H1 (cell line): ENCODE measurements at regions not wholly inside any gene's neighbourhood (a gene's known extent, or its start where the extent isn't known, plus 50 kb on each side); places are given as distances from the start of the nearest gene placed in this dataset.

Experiments used
- CTCF ChIA-PET: fragments of 300-600 bp; sonication (Branson Sonifier 250); formaldehyde crosslinking; loops from one replicate; lab custom pipeline; 2021; ENCODE audit not compliant: partially characterized antibody; lab: Charles Lee
- POLR2A ChIA-PET: fragments of 300-600 bp; sonication (Branson Sonifier 250); formaldehyde crosslinking; loops from one replicate; lab custom pipeline; 2021; ENCODE audit warnings: inconsistent platforms; ENCODE audit not compliant: partially characterized antibody; lab: Charles Lee
- DNase-seq, 2 experiments: peaks; one replicate each; pipeline versions ENCODE4 v3.0.0 to v3.0.0-alpha.2; 2010 to 2022; ENCODE audit warnings: low spot score in 2 of 2, low read depth in 1 of 2, mixed read lengths in 1 of 2
- FAIRE-seq: peaks from 2 replicates; lab custom pipeline; 2011; peaks lifted over from hg19 to GRCh38; lab: Jason Lieb, UNC
- H2AFZ ChIP-seq: 2 replicates; pipeline ENCODE4 v1.8.1; 2012; ENCODE audit warnings: low read length, inconsistent platforms
- H2AK5ac ChIP-seq: 2 replicates; pipeline ENCODE4 v1.6.1; 2013; ENCODE audit warnings: low read depth, low read length
- H2BK120ac ChIP-seq: replicated peaks from 2 replicates; pipeline ENCODE3; 2013; ENCODE audit warnings: low read depth, low read length, inconsistent platforms
- H2BK12ac ChIP-seq: 2 replicates; pipeline ENCODE4 v1.6.1; 2013; ENCODE audit warnings: low read depth, low read length
- H2BK15ac ChIP-seq: 2 replicates; pipeline ENCODE4 v1.6.1; 2013; ENCODE audit warnings: low read length
- H2BK20ac ChIP-seq: 2 replicates; pipeline ENCODE4 v1.6.1; 2013; ENCODE audit warnings: low read length
- H2BK5ac ChIP-seq: 2 replicates; pipeline ENCODE4 v1.6.1; 2013; ENCODE audit warnings: low read depth, low read length
- H3K14ac ChIP-seq: 2 replicates; pipeline ENCODE4 v1.6.1; 2013; ENCODE audit warnings: inconsistent platforms; ENCODE audit not compliant: insufficient read length
- H3K18ac ChIP-seq: 2 replicates; pipeline ENCODE4 v1.6.1; 2013; ENCODE audit warnings: low read length; ENCODE audit errors: extremely low read depth
- H3K23ac ChIP-seq: 2 replicates; pipeline ENCODE4 v1.6.1; 2013; ENCODE audit warnings: inconsistent platforms; ENCODE audit not compliant: insufficient read length
- H3K23me2 ChIP-seq: 2 replicates; pipeline ENCODE4 v1.6.1; 2013; ENCODE audit warnings: low read depth, low read length
- H3K27ac ChIP-seq: 2 replicates; pipeline ENCODE4 v1.6.1; 2011; ENCODE audit warnings: low read depth, low read length, inconsistent platforms
- H3K27me3 ChIP-seq, 4 experiments: replicated peaks in 1 of 4; 1 replicate in 1 of 4; 2 replicates in 3 of 4; pipeline versions ENCODE4 v1.6.1 to v1.8.1; 2011 to 2013; ENCODE audit warnings: low read length in 3 of 4, mild to moderate bottlenecking in 3 of 4, inconsistent platforms in 2 of 4, mixed read lengths in 2 of 4, moderate library complexity in 1 of 4; ENCODE audit not compliant: control insufficient read depth in 3 of 4, insufficient read depth in 3 of 4; ENCODE audit errors: extremely low read depth in 1 of 4
- H3K36me3 ChIP-seq, 4 experiments: 2 replicates each; pipeline versions ENCODE4 v1.6.1 to v1.8.1; 2011 to 2013; ENCODE audit warnings: mild to moderate bottlenecking in 4 of 4, low read length in 3 of 4, moderate library complexity in 2 of 4, control low read depth in 1 of 4, inconsistent platforms in 1 of 4; ENCODE audit not compliant: insufficient read depth in 4 of 4, control insufficient read depth in 2 of 4
- H3K4ac ChIP-seq: replicated peaks from 2 replicates; pipeline ENCODE3; 2013; ENCODE audit warnings: low read length, low read depth, mixed read lengths, inconsistent platforms; ENCODE audit not compliant: insufficient read length
- H3K4me1 ChIP-seq, 4 experiments: replicated peaks in 1 of 4; 1 replicate in 1 of 4; 2 replicates in 3 of 4; pipeline versions ENCODE4 v1.6.1 to v1.8.1; 2011 to 2013; ENCODE audit warnings: low read length in 3 of 4, inconsistent platforms in 2 of 4, mixed read lengths in 1 of 4; ENCODE audit not compliant: insufficient read depth in 4 of 4, control insufficient read depth in 3 of 4
- H3K4me2 ChIP-seq, 2 experiments: 2 replicates each; pipeline versions ENCODE4 v1.6.1 to v1.8.1; 2011 to 2013; ENCODE audit warnings: low read depth in 2 of 2, low read length in 2 of 2, control low read depth in 1 of 2, inconsistent platforms in 1 of 2, mild to moderate bottlenecking in 1 of 2; ENCODE audit not compliant: insufficient read depth in 1 of 2
- H3K4me3 ChIP-seq, 4 experiments: fragments of 200-600, 300-600 bp in 1 of 4; sonication (generic), shearing (Covaris generic), sonication (Bioruptor Twin) in 1 of 4; 2 replicates each; pipeline versions ENCODE4 v1.5.1 to v1.8.1; 2011 to 2016; ENCODE audit warnings: low read length in 4 of 4, low read depth in 3 of 4, control low read depth in 2 of 4, inconsistent platforms in 2 of 4, mild to moderate bottlenecking in 2 of 4, mixed read lengths in 1 of 4, moderate library complexity in 1 of 4; ENCODE audit not compliant: insufficient read depth in 2 of 4; ENCODE audit errors: extremely low read depth in 1 of 4
- H3K56ac ChIP-seq: replicated peaks from 2 replicates; pipeline ENCODE3; 2013; ENCODE audit warnings: low read depth, mild to moderate bottlenecking, mixed read lengths, low read length, inconsistent platforms; ENCODE audit not compliant: insufficient read length
- H3K79me1 ChIP-seq: 2 replicates; pipeline ENCODE4 v1.6.1; 2013; ENCODE audit warnings: low read depth, low read length, control low read depth
- H3K79me2 ChIP-seq, 2 experiments: 2 replicates each; pipeline versions ENCODE4 v1.6.1 to v1.8.1; 2012 to 2013; ENCODE audit warnings: low read length in 2 of 2, mild to moderate bottlenecking in 2 of 2, inconsistent platforms in 1 of 2; ENCODE audit not compliant: insufficient read depth in 2 of 2, control insufficient read depth in 1 of 2
- H3K9ac ChIP-seq, 4 experiments: replicated peaks in 1 of 4; 1 replicate in 1 of 4; 2 replicates in 3 of 4; pipeline versions ENCODE4 v1.6.1 to v1.8.1; 2011 to 2013; ENCODE audit warnings: low read depth in 3 of 4, low read length in 3 of 4, control low read depth in 2 of 4, mild to moderate bottlenecking in 2 of 4, moderate library complexity in 2 of 4, inconsistent platforms in 1 of 4; ENCODE audit errors: extremely low read depth in 1 of 4
- H3K9me3 ChIP-seq, 2 experiments: 2 replicates each; pipeline versions ENCODE4 v1.6.1 to v1.8.1; 2012 to 2013; ENCODE audit warnings: mild to moderate bottlenecking in 2 of 2, moderate library complexity in 2 of 2, control low read depth in 1 of 2, inconsistent platforms in 1 of 2, low read depth in 1 of 2, low read length in 1 of 2, mixed read lengths in 1 of 2; ENCODE audit not compliant: insufficient read depth in 2 of 2
- H4K20me1 ChIP-seq, 2 experiments: replicated peaks in 1 of 2; 2 replicates each; pipeline versions ENCODE3 to v1.8.1; 2011 to 2013; ENCODE audit warnings: inconsistent platforms in 2 of 2, low read length in 2 of 2, mild to moderate bottlenecking in 1 of 2; ENCODE audit not compliant: insufficient read depth in 2 of 2, control insufficient read depth in 1 of 2
- H4K5ac ChIP-seq: 2 replicates; pipeline ENCODE4 v1.6.1; 2013; ENCODE audit warnings: low read length, low read depth, mixed read lengths, inconsistent platforms; ENCODE audit not compliant: insufficient read length
- H4K8ac ChIP-seq: 2 replicates; pipeline ENCODE4 v1.8.0; 2013; ENCODE audit warnings: mild to moderate bottlenecking, moderate library complexity, low read length, inconsistent platforms; ENCODE audit not compliant: insufficient read depth; ENCODE audit errors: extremely low read depth
- H4K91ac ChIP-seq: replicated peaks from 2 replicates; pipeline ENCODE3; 2013; ENCODE audit warnings: low read length, mixed read lengths, inconsistent platforms; ENCODE audit not compliant: insufficient read length
- E2F6 ChIP-seq: IDR thresholded peaks from 2 replicates; pipeline ENCODE4 v1.6.1; 2012; ENCODE audit warnings: inconsistent platforms
- GABPA ChIP-seq: IDR thresholded peaks from 2 replicates; pipeline ENCODE4 v1.6.1; 2011; ENCODE audit warnings: mild to moderate bottlenecking, low read length, moderate library complexity, borderline replicate concordance; ENCODE audit not compliant: insufficient read depth
- MAFK ChIP-seq: IDR thresholded peaks from 2 replicates; pipeline ENCODE4 v1.6.1; 2012; ENCODE audit warnings: low read depth, mild to moderate bottlenecking, improper control_type of control experiment, low read length
- POLR2AphosphoS5 ChIP-seq: IDR thresholded peaks from 2 replicates; pipeline ENCODE4 v1.6.1; 2011; ENCODE audit warnings: low read depth, low read length
- POU5F1 ChIP-seq: IDR thresholded peaks from 2 replicates; pipeline ENCODE4 v1.6.1; 2011; ENCODE audit warnings: low read depth, mild to moderate bottlenecking, low read length, moderate library complexity
- RFX5 ChIP-seq: IDR thresholded peaks from 2 replicates; pipeline ENCODE4 v1.6.1; 2011; ENCODE audit warnings: low read depth, low read length, improper control_type of control experiment, borderline replicate concordance
- TBP ChIP-seq: IDR thresholded peaks from 2 replicates; pipeline ENCODE4 v1.6.1; 2011; ENCODE audit warnings: low read depth, low read length, improper control_type of control experiment
- YY1 ChIP-seq: IDR thresholded peaks from 2 replicates; pipeline ENCODE4 v1.6.1; 2011; ENCODE audit warnings: low read depth, mild to moderate bottlenecking, low read length
- WGBS, 2 experiments: shearing (Covaris generic) in 1 of 2; methylation state at CpG; one replicate each; pipeline versions ENCODE4 v1.1.6 to v1.1.7; 2013 to 2015; ENCODE audit warnings: low lambda C conversion rate in 2 of 2, mixed read lengths in 2 of 2, inconsistent platforms in 1 of 2, low coverage in 1 of 2, missing lambda C conversion rate in 1 of 2; ENCODE audit not compliant: insufficient replicate concordance in 2 of 2, insufficient coverage in 1 of 2, insufficient read length in 1 of 2; ENCODE audit errors: extremely low coverage in 1 of 2, missing lambda C conversion rate in 1 of 2; 5-methylcytosine and 5-hydroxymethylcytosine counted together
- TF ChIP-seq, protein P1 (sequence below): IDR thresholded peaks from 2 replicates; pipeline ENCODE4 v1.6.1; 2012; ENCODE audit warnings: inconsistent platforms

GRCh38 chr3:145889730-145890129 lies 271.3 kb downstream of the PLOD2 start:
- no peak overlapping the region for H3K14ac ChIP-seq

More at GRCh38 chr3:145889730-145890129, 271.3 kb downstream of the PLOD2 start:
- Histone ChIP-seq H3K9ac (no peak overlapping the region), H4K8ac (no peak overlapping the region), H3K23ac (no peak overlapping the region), H3K23me2 (no peaks in the 10 kb centered on the region), H4K5ac (no peak overlapping the region), H3K18ac (no peak overlapping the region), H3K36me3 (no peaks in the 10 kb centered on the region), H3K4me3 (no peak overlapping the region), H2BK120ac (no peak overlapping the region), H2BK12ac (no peak overlapping the region), H3K56ac (no peak overlapping the region), H3K4me2 (no peak overlapping the region), H3K79me2 (no peaks in the 10 kb centered on the region), H2AFZ (peak overlapping the region; percentile 86), H3K27ac (no peak overlapping the region), H2AK5ac (no peak overlapping the region), H4K20me1 (no peaks in the 10 kb centered on the region), H2BK15ac (no peak overlapping the region), H3K4ac (no peak overlapping the region), H3K27me3 (no peaks in the 10 kb centered on the region), H3K9me3 (no peaks in the 10 kb centered on the region), H2BK20ac (no peak overlapping the region), H3K4me1 (no peaks in the 10 kb centered on the region; a peak in 1 of 7 replicates), H4K91ac (no peak overlapping the region), H3K79me1 (no peaks in the 10 kb centered on the region), H2BK5ac (no peak overlapping the region)
- FAIRE-seq (no peak), DNase-seq (no peak)
- 83% methylated on average over 2 of the region's 2 CpGs; no CpG with 5 or more reads in 1 of the 2 experiments for WGBS, 2 experiments
- POLR2A ChIA-PET = no interaction called here
- TF ChIP-seq RFX5 (no peak), MAFK (no peak), POLR2AphosphoS5 (no peak), TBP (no peak), GABPA (no peak), POU5F1 (no peak), E2F6 (no peak), YY1 (no peak)
- TF ChIP-seq, protein P1, sequence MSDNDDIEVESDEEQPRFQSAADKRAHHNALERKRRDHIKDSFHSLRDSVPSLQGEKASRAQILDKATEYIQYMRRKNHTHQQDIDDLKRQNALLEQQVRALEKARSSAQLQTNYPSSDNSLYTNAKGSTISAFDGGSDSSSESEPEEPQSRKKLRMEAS = no peak
- CTCF ChIA-PET = interaction anchor here (1.2 kb wide), 1 partner anchor 12 kb away, joined by 4 read pairs; no protein-coding TSS in a partner anchor
